Stimulated activated naive B cell treated with anti-CD40 and anti-IgM and Interleukin-4, amounts not matched to agents 10 μg/mL and 1 μg/mL and 100 μg/mL, for 72 hours (primary cell): ENCODE measurements at regions not wholly inside any gene's neighbourhood (a gene's known extent, or its start where the extent isn't known, plus 50 kb on each side); places are given as distances from the start of the nearest gene placed in this dataset.
"Not testable (repeated sequence)": the region's sequence is repeated elsewhere in the genome, so short reads cannot be mapped to it uniquely, and the experiment has no call there.

Experiments used
- ATAC-seq, 2 donors: fragments of 150-1000 bp; cut with Tn5 transposase; replicated peaks; 2 replicates each; pipeline ENCODE4 v1.10.0; 2021; ENCODE audit warnings: moderate library complexity in 1 of 2
- DNase-seq: peaks from one replicate; pipeline ENCODE4 v3.0.0; 2021
- H3K27ac Mint-ChIP-seq: one replicate; pipeline ENCODE4 v1.8.0; 2022; ENCODE audit warnings: mild to moderate bottlenecking, mixed read lengths
- H3K27me3 Mint-ChIP-seq, 2 donors: one replicate each; pipeline ENCODE4 v1.8.0; 2022; ENCODE audit warnings: mixed read lengths in 2 of 2
- H3K36me3 Mint-ChIP-seq, 2 donors: one replicate each; pipeline ENCODE4 v1.8.0; 2022; ENCODE audit warnings: mixed read lengths in 2 of 2, mild to moderate bottlenecking in 1 of 2
- H3K4me1 Mint-ChIP-seq, 2 donors: one replicate each; pipeline ENCODE4 v1.8.0; 2022; ENCODE audit warnings: mixed read lengths in 2 of 2, mild to moderate bottlenecking in 1 of 2
- H3K4me3 Mint-ChIP-seq, 2 donors: one replicate each; pipeline ENCODE4 v1.8.0; 2022; ENCODE audit warnings: mild to moderate bottlenecking in 2 of 2, mixed read lengths in 2 of 2, moderate library complexity in 1 of 2
- H3K9me3 Mint-ChIP-seq, 2 donors: one replicate each; pipeline ENCODE4 v1.8.0; 2022; ENCODE audit warnings: mixed read lengths in 2 of 2, mild to moderate bottlenecking in 1 of 2

DNA sequence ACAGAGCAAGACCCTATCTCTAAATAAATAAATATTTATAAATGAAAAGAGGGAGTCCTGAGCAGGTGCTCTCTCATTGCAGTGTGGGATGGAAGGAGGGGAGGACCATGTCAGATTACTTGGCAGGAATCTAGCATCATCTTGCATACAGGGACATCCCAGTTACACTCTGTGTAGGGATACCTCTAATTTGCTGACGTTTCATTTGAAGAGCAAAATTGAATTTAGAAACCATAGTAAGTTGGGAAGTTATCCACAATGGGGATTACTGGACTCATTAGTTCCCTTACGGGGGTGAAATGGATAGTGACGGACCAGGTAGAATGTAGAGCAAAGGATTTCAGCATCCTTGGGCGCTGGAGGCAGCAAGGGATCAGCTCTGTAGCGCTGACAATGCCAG lies 52.1 kb downstream of the ARHGEF18 start:
- Mint-ChIP-seq H3K36me3 (peaks cover 19 to 29% of the 10 kb centered on the region in 2 donors), H3K27me3 (no peaks in the 10 kb centered on the region), H3K4me1 (peaks cover 23 to 30% of the 10 kb centered on the region in 2 donors), H3K9me3 (no peaks in the 10 kb centered on the region), H3K27ac (no peak overlapping the region), H3K4me3 (no peak overlapping the region)
- DNase-seq: no peak
- no peak for ATAC-seq

DNA sequence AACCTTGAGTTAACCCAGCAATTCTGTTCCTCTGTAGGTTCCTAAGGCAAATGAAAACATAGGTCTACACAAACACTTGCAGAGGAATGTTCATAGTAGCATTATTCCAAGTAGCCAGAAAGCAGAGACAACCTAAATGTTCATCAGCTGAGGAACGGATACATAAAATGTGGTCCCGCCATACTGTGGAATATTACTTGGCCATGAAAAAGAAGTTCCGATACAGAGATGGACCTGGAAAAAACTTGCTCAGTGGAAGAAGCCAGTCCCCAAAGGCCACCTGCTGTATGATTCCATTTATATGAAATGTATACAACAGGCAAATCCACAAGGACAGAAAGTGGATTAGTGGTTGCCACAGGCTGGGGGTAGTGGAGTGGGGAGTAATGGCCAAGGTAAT lies 53.0 kb downstream of the ARHGEF18 start:
- H3K36me3 Mint-ChIP-seq: peaks cover 19 to 29% of the 10 kb centered on the region in 2 donors
- DNase-seq (no peak), ATAC-seq (no peak)
- no peaks in the 10 kb centered on the region for H3K9me3 Mint-ChIP-seq
- H3K4me1 Mint-ChIP-seq: peaks cover 18 to 21% of the 10 kb centered on the region in 2 donors
- no peak overlapping the region for H3K27ac Mint-ChIP-seq
- no peak overlapping the region for H3K4me3 Mint-ChIP-seq
- no peaks in the 10 kb centered on the region for H3K27me3 Mint-ChIP-seq

DNA sequence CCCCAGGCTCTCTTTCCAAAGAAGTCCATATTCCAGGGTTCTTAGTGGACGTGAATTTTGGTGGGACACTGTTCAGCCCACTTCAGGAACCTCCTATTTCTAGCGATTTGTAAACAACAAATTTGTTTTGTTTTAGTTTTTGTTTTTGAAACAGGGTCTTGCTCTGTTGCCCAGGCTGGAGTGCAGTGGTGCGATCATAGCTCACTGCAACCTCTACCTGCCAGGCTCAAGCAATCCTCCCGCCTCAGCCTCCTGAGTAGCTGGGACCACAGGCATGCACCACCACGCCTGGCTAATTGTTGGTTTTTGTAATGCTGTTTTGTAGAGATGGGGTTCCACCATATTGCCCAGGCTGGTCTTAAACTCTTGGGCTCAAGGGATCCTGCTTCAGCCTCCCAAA lies 56.7 kb downstream of the ARHGEF18 start:
- H3K4me3 Mint-ChIP-seq, H3K9me3 Mint-ChIP-seq, DNase-seq, H3K27me3 Mint-ChIP-seq, ATAC-seq: not testable (repeated sequence)
- Mint-ChIP-seq H3K4me1 (peaks cover 12 to 16% of the 10 kb centered on the region in 2 donors), H3K27ac (peak overlapping the region; percentile 53), H3K36me3 (peaks cover 26 to 36% of the 10 kb centered on the region in 2 donors)

DNA sequence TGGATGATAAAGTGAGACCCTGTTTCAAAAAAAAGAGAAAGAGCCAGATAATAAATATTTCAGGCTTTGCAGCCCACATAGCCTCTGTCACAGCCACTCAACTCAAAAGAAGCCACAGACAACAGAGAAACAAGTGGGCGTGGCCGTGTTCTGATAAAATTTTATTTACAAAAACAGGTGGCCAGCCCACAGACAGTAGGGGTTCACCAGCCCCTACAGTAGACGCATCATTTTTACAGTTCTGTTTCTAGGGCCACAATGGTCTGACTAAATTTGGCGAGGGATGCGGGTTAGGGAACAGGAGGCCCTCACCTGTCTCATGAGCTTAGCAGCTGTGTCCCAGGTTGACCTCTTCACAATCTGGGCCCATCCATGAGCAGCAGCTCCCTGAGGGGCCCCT lies 59.5 kb downstream of the ARHGEF18 start:
- Mint-ChIP-seq H3K9me3 (no peaks in the 10 kb centered on the region), H3K4me3 (no peak overlapping the region), H3K36me3 (peaks cover 22 to 33% of the 10 kb centered on the region in 2 donors), H3K27me3 (no peaks in the 10 kb centered on the region), H3K4me1 (peaks cover 18 to 23% of the 10 kb centered on the region in 2 donors), H3K27ac (peak overlapping the region; percentile 75)
- peak in 1 of 2 donors; percentile 27 for ATAC-seq
- no peak for DNase-seq

DNA sequence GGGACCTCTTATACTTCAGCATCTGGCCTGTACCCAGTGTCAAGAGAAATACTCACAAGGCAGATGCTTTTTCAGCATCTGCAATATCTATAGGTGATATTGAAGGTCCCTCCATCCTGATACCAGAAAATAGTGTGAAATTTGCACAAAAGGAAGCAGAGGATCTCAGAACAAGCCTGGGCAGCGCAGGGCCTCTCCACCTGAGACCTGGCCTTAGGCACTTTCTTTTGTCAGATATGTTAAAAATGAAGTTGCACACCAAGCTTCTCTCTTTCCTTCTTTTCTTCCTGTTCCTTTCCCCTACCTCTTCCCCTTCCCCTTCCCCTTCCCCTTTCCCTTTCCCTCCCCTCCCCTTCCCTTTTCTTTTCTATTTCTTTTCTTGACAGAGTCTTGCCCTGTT lies 62.2 kb downstream of the ARHGEF18 start:
- Mint-ChIP-seq H3K4me1 (peaks cover 21 to 33% of the 10 kb centered on the region in 2 donors), H3K9me3 (no peaks in the 10 kb centered on the region), H3K36me3 (peaks cover 22 to 29% of the 10 kb centered on the region in 2 donors), H3K27ac (no peak overlapping the region), H3K27me3 (no peaks in the 10 kb centered on the region), H3K4me3 (no peak overlapping the region)
- no peak for DNase-seq
- no peak for ATAC-seq

DNA sequence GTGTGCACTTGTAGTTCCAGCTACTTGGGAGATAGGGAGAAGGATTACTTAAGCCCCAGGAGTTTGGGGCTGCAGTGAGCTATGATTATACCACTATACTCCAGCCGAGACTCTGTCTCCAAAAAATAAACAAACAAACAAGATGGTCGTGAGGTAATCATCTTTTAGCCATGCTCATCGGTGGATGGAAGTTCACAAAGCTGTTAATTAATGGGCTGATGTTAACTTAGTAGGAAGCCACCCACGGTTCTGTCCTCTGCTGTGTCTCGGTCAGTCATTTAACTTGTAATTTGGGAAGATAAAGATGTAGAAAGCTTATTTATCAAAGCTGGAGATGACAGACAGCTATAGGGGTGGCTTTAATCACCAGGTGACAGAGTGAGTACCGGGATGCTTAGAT lies 64.9 kb downstream of the ARHGEF18 start:
- no peak overlapping the region for H3K4me3 Mint-ChIP-seq
- no peaks in the 10 kb centered on the region for H3K27me3 Mint-ChIP-seq
- ATAC-seq (no peak), DNase-seq (no peak)
- H3K36me3 Mint-ChIP-seq: peaks cover 18 to 31% of the 10 kb centered on the region in 2 donors
- H3K9me3 Mint-ChIP-seq: no peaks in the 10 kb centered on the region
- H3K27ac Mint-ChIP-seq: peak overlapping the region; percentile 56
- H3K4me1 Mint-ChIP-seq: peaks cover 22 to 32% of the 10 kb centered on the region in 2 donors

DNA sequence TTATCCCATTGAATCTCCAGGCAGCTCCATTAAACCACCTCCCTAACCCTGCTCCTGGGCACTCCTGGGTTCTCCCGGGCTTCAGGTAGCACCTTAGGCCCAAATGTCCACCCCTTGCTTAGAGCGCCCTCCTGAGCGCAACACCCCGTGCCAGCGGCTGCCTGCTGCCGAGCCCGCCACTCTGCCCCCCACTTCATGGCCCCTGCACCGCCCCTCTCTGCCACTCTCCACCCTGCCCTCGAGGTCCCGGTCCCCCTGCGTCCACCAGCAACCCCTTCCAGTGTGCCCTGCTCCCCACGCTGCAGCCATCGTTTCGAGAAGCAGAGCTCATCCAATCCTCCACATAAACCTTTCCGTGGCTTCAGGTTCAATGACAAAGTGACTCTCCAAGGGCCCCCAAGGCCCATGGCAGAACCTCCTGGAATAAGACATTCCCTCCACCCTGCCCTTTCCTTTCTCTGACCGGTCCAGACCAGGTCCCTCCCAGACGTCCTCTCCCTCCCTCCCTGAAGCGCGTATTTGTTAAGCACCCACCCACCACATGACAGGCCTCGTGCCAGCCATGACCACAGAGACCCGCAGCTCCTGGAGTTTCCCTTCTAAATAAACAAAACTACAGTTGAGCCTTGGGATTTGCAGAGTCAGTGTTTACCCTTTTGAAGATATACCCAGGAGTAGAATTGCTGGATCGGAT lies 66.6 kb downstream of the ARHGEF18 start:
- ATAC-seq: no peak
- H3K9me3 Mint-ChIP-seq: no peaks in the 10 kb centered on the region
- H3K4me1 Mint-ChIP-seq: peaks cover 25 to 41% of the 10 kb centered on the region in 2 donors
- DNase-seq: no peak
- no peaks in the 10 kb centered on the region for H3K27me3 Mint-ChIP-seq
- no peak overlapping the region for H3K4me3 Mint-ChIP-seq
- peaks cover 17 to 36% of the 10 kb centered on the region in 2 donors for H3K36me3 Mint-ChIP-seq
- H3K27ac Mint-ChIP-seq: peak overlapping the region; percentile 37

DNA sequence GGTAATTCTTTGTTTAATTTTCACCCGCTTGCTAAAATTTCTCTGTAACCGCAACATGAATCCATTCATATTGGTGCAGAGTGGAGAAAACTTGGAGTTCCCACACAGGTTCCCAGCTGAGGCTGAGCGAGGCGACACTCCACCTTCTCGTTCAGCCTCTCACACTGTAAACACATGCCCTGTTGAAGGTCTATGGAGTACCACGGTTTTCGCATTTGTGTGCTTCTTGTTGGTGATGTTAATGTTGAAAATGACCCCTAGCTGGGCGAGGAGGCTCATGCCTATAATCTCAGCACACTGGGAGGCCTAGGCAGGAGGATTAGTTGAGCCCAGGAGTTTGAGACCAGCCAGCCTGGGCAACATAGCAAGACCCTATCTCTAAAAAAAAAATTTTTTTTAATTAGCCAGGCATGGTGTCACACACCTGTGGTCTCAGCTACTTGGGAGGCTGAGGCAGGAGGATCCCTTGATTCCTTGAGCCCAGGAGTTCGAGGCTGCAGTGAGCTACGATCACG lies 67.2 kb downstream of the ARHGEF18 start:
- no peak for DNase-seq
- Mint-ChIP-seq H3K36me3 (peaks cover 18 to 40% of the 10 kb centered on the region in 2 donors), H3K27ac (peak overlapping the region; percentile 37), H3K4me1 (peaks cover 27 to 41% of the 10 kb centered on the region in 2 donors), H3K9me3 (no peaks in the 10 kb centered on the region), H3K27me3 (no peaks in the 10 kb centered on the region), H3K4me3 (no peak overlapping the region)
- no peak for ATAC-seq

DNA sequence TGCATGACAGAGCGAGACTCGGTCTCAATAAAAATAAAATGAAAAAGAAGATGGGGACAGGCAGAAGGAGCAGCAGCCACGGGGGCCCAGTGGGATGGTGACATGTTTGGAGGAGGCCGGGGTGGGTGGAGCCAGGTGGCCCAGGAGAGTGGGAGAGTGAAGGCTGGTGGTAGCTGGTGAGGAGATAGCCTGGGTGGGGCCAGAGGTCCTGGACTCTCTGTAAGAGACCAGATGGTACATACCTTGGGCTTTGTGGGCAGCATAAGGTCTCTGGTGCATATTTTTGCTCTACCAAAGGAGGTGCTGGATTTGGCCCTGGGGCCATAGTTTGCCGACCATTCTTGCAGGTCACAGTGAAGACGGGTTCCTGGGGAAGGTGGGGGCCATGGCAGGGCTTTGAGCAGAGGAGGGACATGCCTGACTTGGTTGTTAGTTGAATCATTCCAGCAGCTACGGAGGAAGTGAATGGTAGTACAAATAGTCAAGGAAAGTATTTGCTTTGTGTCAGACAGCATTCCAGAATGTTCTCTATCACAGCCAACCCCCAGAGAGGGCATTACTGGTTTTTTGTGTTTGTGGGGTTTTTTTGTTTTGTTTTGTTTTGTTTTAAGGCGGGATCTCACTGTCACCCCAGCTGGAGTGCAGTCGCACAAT lies 69.1 kb downstream of the ARHGEF18 start:
- Mint-ChIP-seq H3K36me3 (peaks cover 21 to 39% of the 10 kb centered on the region in 2 donors), H3K4me1 (peaks cover 23 to 31% of the 10 kb centered on the region in 2 donors), H3K9me3 (no peaks in the 10 kb centered on the region), H3K27me3 (no peaks in the 10 kb centered on the region), H3K4me3 (no peak overlapping the region), H3K27ac (peak overlapping the region; percentile 93)
- DNase-seq (no peak), ATAC-seq (no peak)

DNA sequence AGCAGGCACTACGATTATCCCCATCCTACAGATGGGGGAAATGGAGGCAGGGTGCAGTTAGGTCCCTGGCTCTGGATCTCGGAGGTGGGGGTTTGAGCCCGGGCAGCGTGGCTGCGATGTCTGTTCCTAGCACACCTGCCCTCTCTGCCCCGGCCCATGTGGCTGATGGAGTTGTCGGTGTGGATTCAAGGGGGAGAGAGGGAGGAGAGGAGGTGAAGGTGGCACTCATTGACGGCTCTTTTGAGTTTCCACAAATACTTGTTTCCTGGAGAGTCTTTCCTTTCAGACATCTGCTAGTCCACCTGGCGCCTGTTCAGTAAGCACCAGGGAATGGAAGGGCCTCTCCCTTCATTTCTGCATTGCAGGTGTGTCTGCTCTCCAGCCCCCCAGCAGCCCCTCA lies 69.9 kb downstream of the ARHGEF18 start:
- no peak overlapping the region for H3K27ac Mint-ChIP-seq
- ATAC-seq (no peak), DNase-seq (no peak)
- H3K36me3 Mint-ChIP-seq: peaks cover 21 to 37% of the 10 kb centered on the region in 2 donors
- H3K4me1 Mint-ChIP-seq: peaks cover 21 to 31% of the 10 kb centered on the region in 2 donors
- no peak overlapping the region for H3K4me3 Mint-ChIP-seq
- H3K27me3 Mint-ChIP-seq: no peaks in the 10 kb centered on the region
- H3K9me3 Mint-ChIP-seq: no peaks in the 10 kb centered on the region

DNA sequence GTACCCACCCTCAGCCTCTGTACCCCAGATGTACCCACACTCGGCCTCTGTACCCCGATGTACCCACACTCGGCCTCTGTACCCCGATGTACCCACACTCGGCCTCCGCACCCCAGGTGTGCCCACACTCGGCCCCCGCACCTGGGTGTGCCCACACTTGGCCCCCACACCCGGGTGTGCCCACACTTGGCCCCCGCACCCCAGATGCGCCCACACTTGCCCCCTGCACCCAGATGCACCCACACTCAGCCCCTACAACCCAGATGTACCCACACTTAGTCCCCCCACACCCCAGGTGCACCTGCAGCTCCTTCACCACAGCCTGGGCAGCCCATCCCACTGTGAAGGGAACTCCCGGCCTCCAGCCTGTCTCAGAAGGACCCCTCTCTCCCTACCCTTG lies 69.7 kb downstream of the PEX11G start:
- Mint-ChIP-seq H3K9me3 (no peaks in the 10 kb centered on the region), H3K36me3 (peaks cover 25 to 37% of the 10 kb centered on the region in 2 donors), H3K4me1 (peaks cover 21 to 31% of the 10 kb centered on the region in 2 donors), H3K27me3 (no peaks in the 10 kb centered on the region), H3K27ac (peak overlapping the region; percentile 20), H3K4me3 (no peak overlapping the region)
- no peak for ATAC-seq
- DNase-seq: no peak

DNA sequence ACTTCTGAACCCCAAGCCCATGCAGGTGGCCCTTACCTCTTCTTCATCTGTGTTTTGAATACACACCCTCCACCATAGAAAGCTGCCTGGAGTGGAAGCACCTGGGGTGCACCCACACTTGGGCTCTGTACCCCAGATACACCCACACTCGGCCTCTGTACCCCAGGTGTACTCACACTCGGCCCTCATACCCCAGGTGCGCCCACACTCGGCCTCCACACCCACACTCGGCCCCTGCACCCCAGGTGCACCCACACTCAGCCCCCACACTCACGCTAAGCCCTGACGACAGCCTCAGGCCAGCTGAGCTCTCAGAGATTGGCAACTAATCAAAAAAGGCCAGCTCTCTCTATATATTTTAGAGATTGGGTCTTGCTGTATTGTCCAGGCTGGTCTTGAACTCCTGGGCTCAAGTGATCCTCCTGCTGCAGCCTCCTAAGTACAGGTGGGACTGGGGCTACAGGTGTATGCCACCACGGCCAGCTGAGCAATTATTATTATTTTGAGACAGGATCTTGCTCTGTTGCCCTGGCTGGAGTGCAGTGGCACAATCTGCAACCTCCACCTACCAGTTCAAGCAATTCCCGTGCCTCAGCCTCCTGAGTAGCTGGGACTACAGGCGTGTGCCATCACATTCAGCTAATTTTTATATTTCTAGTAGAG lies 68.9 kb downstream of the PEX11G start:
- H3K4me1 Mint-ChIP-seq: peaks cover 21 to 30% of the 10 kb centered on the region in 2 donors
- H3K4me3 Mint-ChIP-seq: no peak overlapping the region
- H3K36me3 Mint-ChIP-seq: peaks cover 26 to 37% of the 10 kb centered on the region in 2 donors
- ATAC-seq (no peak), DNase-seq (no peak)
- no peaks in the 10 kb centered on the region for H3K27me3 Mint-ChIP-seq
- H3K27ac Mint-ChIP-seq: peak overlapping the region; percentile 94
- H3K9me3 Mint-ChIP-seq: no peaks in the 10 kb centered on the region

DNA sequence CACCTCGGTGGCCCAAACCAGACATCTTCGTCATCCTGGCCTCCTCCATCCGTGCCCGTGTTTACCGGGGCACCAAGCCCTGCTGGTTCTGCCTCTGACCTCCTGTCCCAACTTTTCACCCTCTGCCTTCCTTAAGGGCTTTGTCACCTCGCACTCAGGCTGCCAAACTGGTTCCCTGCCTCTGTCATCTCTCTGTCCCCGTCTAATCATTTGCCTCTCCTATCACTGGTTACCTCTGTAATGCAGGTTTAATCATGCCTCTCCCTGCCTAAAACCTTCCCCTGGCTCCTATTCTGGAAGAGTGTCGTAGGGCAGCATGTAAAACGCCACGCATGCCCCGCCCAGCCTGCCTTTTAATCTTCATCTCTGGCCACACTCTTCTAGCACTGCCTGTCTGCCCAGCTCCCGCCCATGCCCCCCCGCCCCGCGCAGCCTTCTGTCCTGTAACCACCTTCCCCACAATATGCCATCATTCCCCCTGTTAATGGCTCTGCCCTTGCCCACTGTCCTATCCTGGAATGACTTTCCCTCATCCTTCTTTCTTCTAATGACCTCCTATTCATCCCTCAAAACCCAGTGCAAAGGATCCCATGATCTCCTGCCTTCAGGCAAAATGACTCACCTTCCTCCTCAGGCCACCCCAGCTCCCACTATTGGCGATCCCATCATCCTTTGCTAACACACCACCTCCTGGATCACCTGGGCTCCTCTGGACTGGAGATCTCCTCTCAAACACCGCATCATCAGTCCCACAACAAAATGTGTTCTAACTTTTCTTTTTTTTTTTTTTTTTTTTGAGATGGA lies 66.7 kb downstream of the PEX11G start:
- no peak overlapping the region for H3K4me3 Mint-ChIP-seq
- H3K27me3 Mint-ChIP-seq: no peaks in the 10 kb centered on the region
- H3K4me1 Mint-ChIP-seq: peaks cover 15 to 23% of the 10 kb centered on the region in 2 donors
- ATAC-seq (no peak), DNase-seq (no peak)
- peaks cover 23 to 24% of the 10 kb centered on the region in 2 donors for H3K36me3 Mint-ChIP-seq
- H3K9me3 Mint-ChIP-seq: no peaks in the 10 kb centered on the region
- peak overlapping the region; percentile 68 for H3K27ac Mint-ChIP-seq
